ENCODE measurements at regions not wholly inside any gene's neighbourhood (a gene's known extent, or its start where the extent isn't known, plus 50 kb on each side); places are given as distances from the start of the nearest gene placed in this dataset.

DNA sequence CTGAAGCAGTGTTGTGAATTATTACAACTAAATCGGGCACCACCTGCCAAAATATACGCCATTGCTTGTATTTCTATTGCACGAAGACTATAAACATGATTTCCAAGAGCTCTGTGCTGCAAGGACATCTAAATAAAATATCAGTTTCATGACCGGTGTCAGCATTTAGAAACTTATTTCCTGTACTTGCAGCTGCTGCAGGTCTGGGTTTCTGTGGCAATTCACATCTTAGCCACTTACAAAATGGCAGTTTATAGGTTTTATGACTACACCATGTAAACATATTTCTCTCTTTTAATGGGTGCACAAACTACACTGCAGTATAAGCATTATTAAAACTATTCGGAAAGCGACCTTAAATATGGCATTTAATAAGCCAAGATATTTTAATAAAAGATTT, 359.4 kb downstream of the VPS13C start:
- Histone ChIP-seq H3K27ac (ENCODE audit: low read length) (no peak overlapping the region), H3K9me2 (ENCODE audit: insufficient read depth, low read length) (no peaks in the 10 kb centered on the region), H3K9ac (ENCODE audit: low read length) (no peak overlapping the region), H3K4me3 (ENCODE audit: low read length) (no peak overlapping the region), H3K79me2 (replicated peaks; ENCODE audit: insufficient read depth, low read length) (no peaks in the 10 kb centered on the region), H3K4me2 (ENCODE audit: low read length) (no peak overlapping the region), H4K20me1 (ENCODE audit: insufficient read depth) (no peaks in the 10 kb centered on the region), H3K9me3 (ENCODE audit: low read length) (no peaks in the 10 kb centered on the region), H3K36me3 (ENCODE audit: insufficient read depth, low read length) (no peaks in the 10 kb centered on the region), H3K27me3 (ENCODE audit: insufficient read depth, low read depth, low read length) (no peaks in the 10 kb centered on the region), H3F3A (ENCODE audit: insufficient read depth, low read length, poor library complexity, severe bottlenecking) (no peaks in the 10 kb centered on the region), H2AFZ (ENCODE audit: low read depth, low read length) (no peak overlapping the region)
- TF ChIP-seq EP300 (conservative IDR thresholded peaks at IDR 0.05; ENCODE audit: poor library complexity, severe bottlenecking) (no peak), RAD21 (conservative IDR thresholded peaks at IDR 0.05) (no peak), MXI1 (conservative IDR thresholded peaks at IDR 0.05; ENCODE audit: poor library complexity, severe bottlenecking) (no peak), TAF1 (IDR thresholded peaks at IDR 0.05; ENCODE audit: low read depth) (no peak), EZH2 (IDR thresholded peaks at IDR 0.05; ENCODE audit: borderline replicate concordance, insufficient read depth, low read length, poor library complexity, severe bottlenecking) (no peak), POLR2AphosphoS5 (IDR thresholded peaks at IDR 0.05) (no peak), REST (IDR thresholded peaks at IDR 0.05; ENCODE audit: borderline replicate concordance) (no peak), SMC3 (conservative IDR thresholded peaks at IDR 0.05; ENCODE audit: poor library complexity) (no peak)
- TF ChIP-seq, protein P1, sequence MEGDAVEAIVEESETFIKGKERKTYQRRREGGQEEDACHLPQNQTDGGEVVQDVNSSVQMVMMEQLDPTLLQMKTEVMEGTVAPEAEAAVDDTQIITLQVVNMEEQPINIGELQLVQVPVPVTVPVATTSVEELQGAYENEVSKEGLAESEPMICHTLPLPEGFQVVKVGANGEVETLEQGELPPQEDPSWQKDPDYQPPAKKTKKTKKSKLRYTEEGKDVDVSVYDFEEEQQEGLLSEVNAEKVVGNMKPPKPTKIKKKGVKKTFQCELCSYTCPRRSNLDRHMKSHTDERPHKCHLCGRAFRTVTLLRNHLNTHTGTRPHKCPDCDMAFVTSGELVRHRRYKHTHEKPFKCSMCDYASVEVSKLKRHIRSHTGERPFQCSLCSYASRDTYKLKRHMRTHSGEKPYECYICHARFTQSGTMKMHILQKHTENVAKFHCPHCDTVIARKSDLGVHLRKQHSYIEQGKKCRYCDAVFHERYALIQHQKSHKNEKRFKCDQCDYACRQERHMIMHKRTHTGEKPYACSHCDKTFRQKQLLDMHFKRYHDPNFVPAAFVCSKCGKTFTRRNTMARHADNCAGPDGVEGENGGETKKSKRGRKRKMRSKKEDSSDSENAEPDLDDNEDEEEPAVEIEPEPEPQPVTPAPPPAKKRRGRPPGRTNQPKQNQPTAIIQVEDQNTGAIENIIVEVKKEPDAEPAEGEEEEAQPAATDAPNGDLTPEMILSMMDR (IDR thresholded peaks at IDR 0.05; ENCODE audit: poor library complexity, severe bottlenecking) = no peak

DNA sequence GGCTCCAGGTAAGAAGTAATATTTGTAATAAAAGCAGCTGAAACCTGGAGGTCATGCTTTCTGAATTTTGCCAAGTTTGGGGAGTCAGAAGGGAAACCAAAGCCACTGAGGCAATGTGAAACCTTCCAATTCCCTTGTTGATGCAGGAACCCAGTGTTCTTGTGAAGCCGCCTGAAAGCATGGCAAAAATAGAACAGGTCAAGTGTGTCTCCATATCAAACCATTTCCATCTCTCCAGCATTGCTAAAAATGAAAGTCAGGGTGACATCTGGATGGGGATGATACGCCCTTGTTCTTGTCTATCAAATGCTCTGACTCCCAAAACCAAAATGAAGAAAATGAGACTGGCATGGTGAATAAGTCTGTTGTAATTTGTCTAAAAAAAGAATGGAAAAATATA, 362.5 kb downstream of the VPS13C start:
- Histone ChIP-seq H3K4me3 (ENCODE audit: low read length) (no peak overlapping the region), H4K20me1 (ENCODE audit: insufficient read depth) (no peaks in the 10 kb centered on the region), H3K27ac (ENCODE audit: low read length) (no peak overlapping the region), H3K27me3 (ENCODE audit: insufficient read depth, low read depth, low read length) (no peaks in the 10 kb centered on the region), H3K9ac (ENCODE audit: low read length) (no peak overlapping the region), H3F3A (ENCODE audit: insufficient read depth, low read length, poor library complexity, severe bottlenecking) (no peaks in the 10 kb centered on the region), H3K4me2 (ENCODE audit: low read length) (no peak overlapping the region), H3K9me3 (ENCODE audit: low read length) (no peaks in the 10 kb centered on the region), H2AFZ (ENCODE audit: low read depth, low read length) (no peak overlapping the region), H3K36me3 (ENCODE audit: insufficient read depth, low read length) (no peaks in the 10 kb centered on the region), H3K79me2 (replicated peaks; ENCODE audit: insufficient read depth, low read length) (no peaks in the 10 kb centered on the region), H3K9me2 (ENCODE audit: insufficient read depth, low read length) (no peaks in the 10 kb centered on the region)
- TF ChIP-seq RAD21 (conservative IDR thresholded peaks at IDR 0.05) (no peak), MXI1 (conservative IDR thresholded peaks at IDR 0.05; ENCODE audit: poor library complexity, severe bottlenecking) (no peak), SMC3 (conservative IDR thresholded peaks at IDR 0.05; ENCODE audit: poor library complexity) (no peak), REST (IDR thresholded peaks at IDR 0.05; ENCODE audit: borderline replicate concordance) (no peak), EP300 (conservative IDR thresholded peaks at IDR 0.05; ENCODE audit: poor library complexity, severe bottlenecking) (no peak), EZH2 (IDR thresholded peaks at IDR 0.05; ENCODE audit: borderline replicate concordance, insufficient read depth, low read length, poor library complexity, severe bottlenecking) (no peak)
- TF ChIP-seq, protein P1 (IDR thresholded peaks at IDR 0.05; ENCODE audit: poor library complexity, severe bottlenecking) = no peak

Measured in neural cell (in vitro differentiated cells).